Panc1 (cell line): ENCODE measurements at regions not wholly inside any gene's neighbourhood (a gene's known extent, or its start where the extent isn't known, plus 50 kb on each side); places are given as distances from the start of the nearest gene placed in this dataset.

Experiments used
- ATAC-seq: fragments of 200-7000 bp; cut with Tn5 transposase; 2 replicates; pipeline ENCODE4 v1.9.1; 2020; ENCODE audit warnings: mild to moderate bottlenecking, moderate library complexity
- BruUV-seq: library from RNA; stranded (reverse); fragments of 400-500 nt; replicated peaks from 2 replicates; lab custom pipeline; 2021; lab: Mats Ljungman, UMichigan
- CTCF ChIA-PET: fragments of 300-600 bp; sonication (Branson Sonifier 250); formaldehyde crosslinking; loops from one replicate; lab custom pipeline; 2022; ENCODE audit warnings: antibody characterized with exemption; lab: Charles Lee
- POLR2A ChIA-PET: fragments of 300-600 bp; sonication (Branson Sonifier 250); formaldehyde crosslinking; loops from one replicate; lab custom pipeline; 2022; ENCODE audit warnings: antibody characterized with exemption; lab: Charles Lee
- DNase-seq: peaks from one replicate; pipeline ENCODE4 v3.0.0-alpha.2; 2010; ENCODE audit warnings: low read depth, low spot score
- H3K27ac ChIP-seq: 2 replicates; pipeline ENCODE4 v1.5.1; 2011; ENCODE audit warnings: mild to moderate bottlenecking, low read length, inconsistent platforms
- H3K27me3 ChIP-seq: fragments of 200-500 bp; sonication (Bioruptor generic); 2 replicates; pipeline ENCODE4 v1.6.0; 2014; ENCODE audit warnings: low read length, inconsistent platforms; ENCODE audit not compliant: control insufficient read depth, insufficient read depth
- H3K36me3 ChIP-seq: fragments of 200-500 bp; sonication (Bioruptor generic); 2 replicates; pipeline ENCODE4 v1.5.1; 2014; ENCODE audit warnings: inconsistent platforms, mild to moderate bottlenecking, low read length, moderate library complexity; ENCODE audit not compliant: control insufficient read depth, insufficient read depth
- H3K4me1 ChIP-seq: 2 replicates; pipeline ENCODE4 v1.5.1; 2011; ENCODE audit warnings: inconsistent platforms, mild to moderate bottlenecking, low read length, moderate library complexity; ENCODE audit not compliant: control insufficient read depth, insufficient read depth
- H3K4me3 ChIP-seq, 2 experiments: 2 replicates each; pipeline ENCODE4 v1.5.1; 2011 to 2012; ENCODE audit warnings: low read depth in 2 of 2, low read length in 2 of 2, mild to moderate bottlenecking in 2 of 2, inconsistent platforms in 1 of 2, moderate library complexity in 1 of 2
- H3K9me3 ChIP-seq: fragments of 200-500 bp; sonication (Bioruptor generic); 2 replicates; pipeline ENCODE4 v1.5.1; 2014; ENCODE audit warnings: low read depth, mild to moderate bottlenecking, inconsistent platforms, low read length, moderate library complexity; ENCODE audit not compliant: control insufficient read depth, insufficient read depth
- CTCF ChIP-seq: fragments of 450-650 bp; IDR thresholded peaks from 2 replicates; pipeline ENCODE4 v1.5.1; 2017; ENCODE audit warnings: mild to moderate bottlenecking
- POLR2AphosphoS5 ChIP-seq: IDR thresholded peaks from 2 replicates; pipeline ENCODE4 v1.6.1; 2012; ENCODE audit warnings: mild to moderate bottlenecking, low read depth, low read length, moderate library complexity
- REST ChIP-seq, 2 experiments: IDR thresholded peaks; 2 replicates each; pipeline ENCODE4 v1.6.1; 2011 to 2012; ENCODE audit warnings: low read depth in 2 of 2, control low read depth in 1 of 2, low read length in 1 of 2, mild to moderate bottlenecking in 1 of 2, moderate library complexity in 1 of 2; ENCODE audit not compliant: insufficient read depth in 1 of 2
- SIN3A ChIP-seq: IDR thresholded peaks from 2 replicates; pipeline ENCODE4 v1.6.1; 2012; ENCODE audit warnings: low read depth, mild to moderate bottlenecking, low read length, moderate library complexity, borderline replicate concordance; ENCODE audit not compliant: insufficient read depth
- TCF7L2 ChIP-seq: IDR thresholded peaks from 2 replicates; pipeline ENCODE4 v1.6.1; 2011; ENCODE audit warnings: mild to moderate bottlenecking, low read depth, low read length, inconsistent platforms
- in situ Hi-C: cut with HindIII; loops from 2 replicates; pipeline ENCODE4 v1.10.0; 2016; ENCODE audit warnings: low sequenced_read_pairs, low pct_unique_long_range_greater_than_20kb
- intact Hi-C: fragments of 100-400 bp; cut with micrococcal nuclease; formaldehyde crosslinking; loops from one replicate; pipeline ENCODE4 v1.10.0; 2022; ENCODE audit not compliant: unreplicated experiment

GRCh38 chr4:170278460-170278859, 188.7 kb upstream of the AADAT start:
- ATAC-seq (no peak), DNase-seq (no peak)
- intact Hi-C loops (no loop called here), in situ Hi-C loops (no loop called here)
- CTCF ChIA-PET, result interaction anchor here (0.7 kb wide), 1 partner anchor 813 kb away, joined by 8 read pairs; no protein-coding TSS in a partner anchor
- no peaks in the 10 kb centered on the region for H3K4me1 ChIP-seq
- TF ChIP-seq REST (IDR thresholded peaks at IDR 0.05; ENCODE audit: insufficient read depth in 1 of 2, low read depth in 2 of 2, low read length in 1 of 2) (no peak), TCF7L2 (no peak), CTCF (no peak), SIN3A (no peak), POLR2AphosphoS5 (no peak)
- no TSS peak for BruUV-seq
- H3K27ac ChIP-seq, result no peak overlapping the region
- H3K27me3 ChIP-seq, result no peaks in the 10 kb centered on the region
- H3K4me3 ChIP-seq, result no peak overlapping the region
- no peaks in the 10 kb centered on the region for H3K36me3 ChIP-seq
- no peaks in the 10 kb centered on the region for H3K9me3 ChIP-seq
- POLR2A ChIA-PET, result no interaction called here

- H3K9me3 ChIP-seq, result no peaks in the 10 kb centered on the region
- ChIA-PET POLR2A (no interaction called here), CTCF (no interaction called here)
- TF ChIP-seq POLR2AphosphoS5, result no peak
- no peak for TF ChIP-seq REST (IDR thresholded peaks at IDR 0.05; ENCODE audit: insufficient read depth in 1 of 2, low read depth in 2 of 2, low read length in 1 of 2)
- no peak for TF ChIP-seq CTCF
- TF ChIP-seq SIN3A, result no peak
- TF ChIP-seq TCF7L2, result no peak
- no peak overlapping the region for H3K27ac ChIP-seq
- ATAC-seq, result no peak
- H3K36me3 ChIP-seq, result no peaks in the 10 kb centered on the region
- no peak overlapping the region for H3K4me3 ChIP-seq
- H3K4me1 ChIP-seq, result no peaks in the 10 kb centered on the region
- intact Hi-C loops, result no loop called here
- DNase-seq, result no peak
- BruUV-seq, result no TSS peak
- in situ Hi-C loops, result no loop called here
- no peaks in the 10 kb centered on the region for H3K27me3 ChIP-seq
Measured at GRCh38 chr4:170274616-170275015, 184.9 kb upstream of the AADAT start.
